GM23338 (cell line): ENCODE measurements at regions not wholly inside any gene's neighbourhood (a gene's known extent, or its start where the extent isn't known, plus 50 kb on each side); places are given as distances from the start of the nearest gene placed in this dataset.
A peak's percentile ranks its signal among the peaks of the same experiment; 100 is the strongest.

Source experiments
- ATAC-seq: fragments of 200-7000 bp; cut with Tn5 transposase; 3 replicates; pipeline ENCODE4 v1.9.1; 2020
- DNase-seq: peaks from one replicate; pipeline ENCODE4 v3.0.0-alpha.2; 2015; ENCODE audit warnings: low spot score
- H2AFZ ChIP-seq: fragments of 200-600 bp; sonication (generic); 2 replicates; pipeline ENCODE4 v1.8.0; 2016; ENCODE audit warnings: antibody characterized with exemption, mild to moderate bottlenecking, moderate library complexity
- H3F3A ChIP-seq: fragments of 200-600 bp; sonication (generic); replicated peaks from 2 replicates; pipeline ENCODE4 v1.8.0; 2017; ENCODE audit warnings: antibody characterized with exemption, mixed run types, low read depth
- H3K27ac ChIP-seq: fragments of 200-600 bp; sonication (generic); 2 replicates; pipeline ENCODE4 v1.6.1; 2016; ENCODE audit warnings: low read depth
- H3K27me3 ChIP-seq: fragments of 200-600 bp; sonication (generic); 2 replicates; pipeline ENCODE4 v1.8.0; 2016; ENCODE audit warnings: mild to moderate bottlenecking, mixed run types, moderate library complexity; ENCODE audit not compliant: insufficient read depth
- H3K36me3 ChIP-seq: fragments of 200-600 bp; sonication (generic); 2 replicates; pipeline ENCODE4 v1.8.0; 2016; ENCODE audit warnings: mild to moderate bottlenecking; ENCODE audit not compliant: insufficient read depth
- H3K4me1 ChIP-seq: fragments of 200-600 bp; sonication (generic); 2 replicates; pipeline ENCODE4 v1.8.0; 2016; ENCODE audit warnings: mild to moderate bottlenecking, moderate library complexity; ENCODE audit not compliant: insufficient read depth
- H3K4me2 ChIP-seq: fragments of 200-600 bp; sonication (generic); 2 replicates; pipeline ENCODE4 v1.7.1; 2017; ENCODE audit warnings: mixed run types
- H3K4me3 ChIP-seq: fragments of 200-600 bp; sonication (generic); 2 replicates; pipeline ENCODE4 v1.6.1; 2016; ENCODE audit warnings: mixed run types
- H3K79me2 ChIP-seq: fragments of 200-600 bp; sonication (generic); replicated peaks from 2 replicates; pipeline ENCODE4 v1.8.0; 2017; ENCODE audit warnings: mild to moderate bottlenecking; ENCODE audit not compliant: insufficient read depth
- H3K9me2 ChIP-seq: fragments of 200-600 bp; sonication (generic); 2 replicates; pipeline ENCODE4 v1.8.0; 2017; ENCODE audit not compliant: insufficient read depth
- H4K20me1 ChIP-seq: fragments of 200-600 bp; sonication (generic); replicated peaks from 2 replicates; pipeline ENCODE4 v1.8.0; 2017; ENCODE audit warnings: mild to moderate bottlenecking; ENCODE audit not compliant: insufficient read depth
- H3K27ac Mint-ChIP-seq: 2 replicates; pipeline ENCODE4 v1.8.0; 2020; ENCODE audit warnings: inconsistent platforms, mild to moderate bottlenecking, moderate library complexity, mixed read lengths
- H3K27me3 Mint-ChIP-seq: 3 replicates; pipeline ENCODE4 v1.8.0; 2022; ENCODE audit warnings: low read depth, mild to moderate bottlenecking, moderate library complexity, mixed read lengths, inconsistent platforms; ENCODE audit not compliant: insufficient read depth, poor library complexity
- H3K36me3 Mint-ChIP-seq: 3 replicates; pipeline ENCODE4 v1.8.0; 2021; ENCODE audit warnings: low read depth, mild to moderate bottlenecking, inconsistent platforms, moderate library complexity, mixed read lengths
- H3K4me1 Mint-ChIP-seq: 3 replicates; pipeline ENCODE4 v1.8.0; 2020; ENCODE audit warnings: mild to moderate bottlenecking, inconsistent platforms, mixed read lengths
- H3K4me3 Mint-ChIP-seq: 3 replicates; pipeline ENCODE4 v1.8.0; 2021; ENCODE audit warnings: moderate library complexity, mild to moderate bottlenecking, inconsistent platforms, mixed read lengths
- H3K9me3 Mint-ChIP-seq: 3 replicates; pipeline ENCODE4 v1.8.0; 2020; ENCODE audit warnings: moderate library complexity, mild to moderate bottlenecking, inconsistent platforms, mixed read lengths
- CREB1 ChIP-seq: fragments of 250-450 bp; sonication (Bioruptor Pico); IDR thresholded peaks from 2 replicates; pipeline ENCODE4 v1.5.0; 2020; ENCODE audit warnings: low read depth, mild to moderate bottlenecking, moderate library complexity
- EZH2 ChIP-seq: fragments of 200-600 bp; sonication (generic); IDR thresholded peaks from one replicate; pipeline ENCODE4 v1.8.0; 2017; ENCODE audit warnings: antibody characterized with exemption, mild to moderate bottlenecking, low read depth; ENCODE audit not compliant: unreplicated experiment
- EZH2phosphoT487 ChIP-seq: fragments of 200-600 bp; sonication (generic); IDR thresholded peaks from one replicate; pipeline ENCODE4 v1.8.1; 2018; ENCODE audit warnings: antibody characterized with exemption; ENCODE audit not compliant: unreplicated experiment
- JUNB ChIP-seq: IDR thresholded peaks from one replicate; pipeline ENCODE4 v1.6.1; 2016; ENCODE audit warnings: antibody characterized with exemption; ENCODE audit not compliant: unreplicated experiment
- NANOG ChIP-seq: IDR thresholded peaks from 2 replicates; pipeline ENCODE4 v1.6.1; 2016; ENCODE audit warnings: antibody characterized with exemption, borderline replicate concordance
- STAT1 ChIP-seq: IDR thresholded peaks from one replicate; pipeline ENCODE4 v1.6.1; 2016; ENCODE audit warnings: antibody characterized with exemption; ENCODE audit not compliant: unreplicated experiment
- ZNF331 ChIP-seq: fragments of 250-450 bp; sonication (Bioruptor Pico); IDR thresholded peaks from 2 replicates; pipeline ENCODE4 v1.5.0; 2020; ENCODE audit warnings: low read depth, mild to moderate bottlenecking, moderate library complexity
- TF ChIP-seq, protein P1 (sequence below): IDR thresholded peaks from one replicate; pipeline ENCODE4 v1.6.1; 2018; ENCODE audit warnings: antibody characterized with exemption; ENCODE audit not compliant: unreplicated experiment
- TF ChIP-seq, protein P2 (sequence below), 2 experiments: fragments of 200-600 bp in 1 of 2; sonication (generic) in 1 of 2; conservative IDR thresholded peaks; 2 replicates each; pipeline versions ENCODE4 v1.5.1 to v1.6.1; 2016 to 2017; ENCODE audit warnings: antibody characterized with exemption in 2 of 2, low read depth in 2 of 2, mild to moderate bottlenecking in 2 of 2, moderate library complexity in 1 of 2

DNA sequence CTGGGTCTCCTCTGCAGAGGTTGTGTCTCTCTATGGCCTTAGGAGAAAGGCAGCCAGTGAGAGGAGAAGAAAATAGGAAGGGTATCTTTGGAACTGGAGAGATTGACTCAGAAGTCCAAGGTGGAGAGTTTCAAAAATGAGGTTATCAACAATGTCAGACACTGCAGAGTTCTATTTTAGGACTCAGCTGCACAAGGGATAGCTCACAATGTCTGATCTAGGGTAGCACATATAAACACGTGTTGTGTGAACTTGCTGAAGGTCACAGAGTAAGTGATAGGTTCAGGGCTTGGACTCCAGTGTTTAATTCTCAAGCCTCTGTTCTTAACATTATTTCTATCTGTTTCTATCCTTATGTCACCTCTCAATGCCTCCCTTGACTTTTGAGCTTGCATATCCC, 305.0 kb upstream of the LARGE1 start:
- H3K27ac ChIP-seq, result no peak overlapping the region
- Mint-ChIP-seq H3K27me3 (no peaks in the 10 kb centered on the region), H3K4me1 (peaks cover 20% of the 10 kb centered on the region), H3K36me3 (peaks cover 6% of the 10 kb centered on the region; the same call in 1 of the 3 replicates), H3K4me3 (no peak overlapping the region), H3K27ac (no peak overlapping the region), H3K9me3 (peaks cover 67% of the 10 kb centered on the region)
- no peak for ATAC-seq
- H3F3A ChIP-seq, result no peaks in the 10 kb centered on the region
- DNase-seq, result no peak
- no peak overlapping the region for H2AFZ ChIP-seq
- no peaks in the 10 kb centered on the region for H3K36me3 ChIP-seq
- TF ChIP-seq CREB1 (no peak), EZH2 (no peak), JUNB (no peak), EZH2phosphoT487 (no peak), STAT1 (no peak), NANOG (no peak), ZNF331 (CRISPR knock-in tag) (no peak)
- TF ChIP-seq, protein P1, sequence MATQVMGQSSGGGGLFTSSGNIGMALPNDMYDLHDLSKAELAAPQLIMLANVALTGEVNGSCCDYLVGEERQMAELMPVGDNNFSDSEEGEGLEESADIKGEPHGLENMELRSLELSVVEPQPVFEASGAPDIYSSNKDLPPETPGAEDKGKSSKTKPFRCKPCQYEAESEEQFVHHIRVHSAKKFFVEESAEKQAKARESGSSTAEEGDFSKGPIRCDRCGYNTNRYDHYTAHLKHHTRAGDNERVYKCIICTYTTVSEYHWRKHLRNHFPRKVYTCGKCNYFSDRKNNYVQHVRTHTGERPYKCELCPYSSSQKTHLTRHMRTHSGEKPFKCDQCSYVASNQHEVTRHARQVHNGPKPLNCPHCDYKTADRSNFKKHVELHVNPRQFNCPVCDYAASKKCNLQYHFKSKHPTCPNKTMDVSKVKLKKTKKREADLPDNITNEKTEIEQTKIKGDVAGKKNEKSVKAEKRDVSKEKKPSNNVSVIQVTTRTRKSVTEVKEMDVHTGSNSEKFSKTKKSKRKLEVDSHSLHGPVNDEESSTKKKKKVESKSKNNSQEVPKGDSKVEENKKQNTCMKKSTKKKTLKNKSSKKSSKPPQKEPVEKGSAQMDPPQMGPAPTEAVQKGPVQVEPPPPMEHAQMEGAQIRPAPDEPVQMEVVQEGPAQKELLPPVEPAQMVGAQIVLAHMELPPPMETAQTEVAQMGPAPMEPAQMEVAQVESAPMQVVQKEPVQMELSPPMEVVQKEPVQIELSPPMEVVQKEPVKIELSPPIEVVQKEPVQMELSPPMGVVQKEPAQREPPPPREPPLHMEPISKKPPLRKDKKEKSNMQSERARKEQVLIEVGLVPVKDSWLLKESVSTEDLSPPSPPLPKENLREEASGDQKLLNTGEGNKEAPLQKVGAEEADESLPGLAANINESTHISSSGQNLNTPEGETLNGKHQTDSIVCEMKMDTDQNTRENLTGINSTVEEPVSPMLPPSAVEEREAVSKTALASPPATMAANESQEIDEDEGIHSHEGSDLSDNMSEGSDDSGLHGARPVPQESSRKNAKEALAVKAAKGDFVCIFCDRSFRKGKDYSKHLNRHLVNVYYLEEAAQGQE, result no peak
- TF ChIP-seq, protein P2, sequence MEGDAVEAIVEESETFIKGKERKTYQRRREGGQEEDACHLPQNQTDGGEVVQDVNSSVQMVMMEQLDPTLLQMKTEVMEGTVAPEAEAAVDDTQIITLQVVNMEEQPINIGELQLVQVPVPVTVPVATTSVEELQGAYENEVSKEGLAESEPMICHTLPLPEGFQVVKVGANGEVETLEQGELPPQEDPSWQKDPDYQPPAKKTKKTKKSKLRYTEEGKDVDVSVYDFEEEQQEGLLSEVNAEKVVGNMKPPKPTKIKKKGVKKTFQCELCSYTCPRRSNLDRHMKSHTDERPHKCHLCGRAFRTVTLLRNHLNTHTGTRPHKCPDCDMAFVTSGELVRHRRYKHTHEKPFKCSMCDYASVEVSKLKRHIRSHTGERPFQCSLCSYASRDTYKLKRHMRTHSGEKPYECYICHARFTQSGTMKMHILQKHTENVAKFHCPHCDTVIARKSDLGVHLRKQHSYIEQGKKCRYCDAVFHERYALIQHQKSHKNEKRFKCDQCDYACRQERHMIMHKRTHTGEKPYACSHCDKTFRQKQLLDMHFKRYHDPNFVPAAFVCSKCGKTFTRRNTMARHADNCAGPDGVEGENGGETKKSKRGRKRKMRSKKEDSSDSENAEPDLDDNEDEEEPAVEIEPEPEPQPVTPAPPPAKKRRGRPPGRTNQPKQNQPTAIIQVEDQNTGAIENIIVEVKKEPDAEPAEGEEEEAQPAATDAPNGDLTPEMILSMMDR (conservative IDR thresholded peaks at IDR 0.05; ENCODE audit: low read depth in 2 of 2), result no peak
- H3K4me2 ChIP-seq, result peak overlapping the region; percentile 27; the same call in 1 of the 2 replicates
- H3K4me3 ChIP-seq, result no peak overlapping the region
- no peaks in the 10 kb centered on the region for H3K79me2 ChIP-seq
- no peaks in the 10 kb centered on the region for H4K20me1 ChIP-seq
- H3K4me1 ChIP-seq, result peaks cover 12% of the 10 kb centered on the region
- H3K27me3 ChIP-seq, result no peaks in the 10 kb centered on the region
- peaks cover 7% of the 10 kb centered on the region; the same call in 1 of the 2 replicates for H3K9me2 ChIP-seq

DNA sequence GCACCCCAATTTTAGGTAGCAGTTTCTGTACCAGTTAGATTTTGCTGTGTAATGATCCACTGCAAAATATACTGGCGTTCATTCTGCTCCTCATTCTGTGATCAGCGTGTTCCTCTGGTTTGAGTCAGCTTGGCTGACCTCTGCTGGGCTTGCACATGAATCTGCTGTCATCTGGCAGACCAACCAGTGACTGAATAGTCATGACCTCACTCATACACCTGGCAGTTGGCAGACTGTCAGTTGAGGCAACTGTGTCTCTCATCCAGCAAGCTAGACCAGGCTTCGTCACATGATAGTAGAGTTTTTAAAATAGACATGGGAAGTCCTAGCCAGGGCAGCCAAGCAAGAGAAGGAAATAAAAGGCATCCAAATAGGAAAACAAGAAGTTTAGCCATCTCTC, 316.3 kb upstream of the LARGE1 start:
- Mint-ChIP-seq H3K4me3 (no peak overlapping the region), H3K4me1 (no peaks in the 10 kb centered on the region), H3K27me3 (peaks cover 5% of the 10 kb centered on the region), H3K9me3 (peaks cover 68% of the 10 kb centered on the region), H3K27ac (no peak overlapping the region), H3K36me3 (0 out of 3 replicates have a peak, but pooled peaks cover 2% of the 10 kb centered on the region)
- Histone ChIP-seq H3K79me2 (no peaks in the 10 kb centered on the region), H3K4me3 (no peak overlapping the region), H3K36me3 (no peaks in the 10 kb centered on the region), H3K27me3 (no peaks in the 10 kb centered on the region), H3K9me2 (peaks cover 4% of the 10 kb centered on the region; the same call in 1 of the 2 replicates), H4K20me1 (no peaks in the 10 kb centered on the region), H3K4me1 (no peaks in the 10 kb centered on the region), H3F3A (no peaks in the 10 kb centered on the region), H2AFZ (no peak overlapping the region), H3K27ac (no peak overlapping the region), H3K4me2 (no peak overlapping the region)
- ATAC-seq, result no peak
- no peak for DNase-seq
- TF ChIP-seq, protein P2 (conservative IDR thresholded peaks at IDR 0.05; ENCODE audit: low read depth in 2 of 2), result peak in 1 of 2 experiments; percentile 15; a peak in 1 of 4 replicates
- TF ChIP-seq CREB1, result no peak
